HuH-7 (cell line): ENCODE measurements at regions not wholly inside any gene's neighbourhood (a gene's known extent, or its start where the extent isn't known, plus 50 kb on each side); places are given as distances from the start of the nearest gene placed in this dataset.
"Not testable (repeated sequence)": the region's sequence is repeated elsewhere in the genome, so short reads cannot be mapped to it uniquely, and the experiment has no call there.

Experiments
- DNase-seq: peaks from one replicate; pipeline ENCODE4 v3.0.0; 2011; ENCODE audit warnings: low spot score

GRCh38 chr2:186303091-186303490 is 183.0 kb upstream of the ZC3H15 start:
- DNase-seq: no peak

GRCh38 chr2:186304064-186304463 is 182.0 kb upstream of the ZC3H15 start:
- no peak for DNase-seq

GRCh38 chr2:186306754-186307153 is 179.3 kb upstream of the ZC3H15 start:
- no peak for DNase-seq

GRCh38 chr2:186307871-186308270 is 178.2 kb upstream of the ZC3H15 start:
- DNase-seq: no peak

- peak; percentile 0 for DNase-seq
These were observed 177.7 kb upstream of the ZC3H15 start for GRCh38 chr2:186308347-186308746.

- DNase-seq: no peak
These were observed 176.2 kb upstream of the ZC3H15 start for GRCh38 chr2:186309901-186310300.

- DNase-seq: no peak
These were observed 167.0 kb upstream of the ZC3H15 start for GRCh38 chr2:186319105-186319504.

- DNase-seq: no peak
These were observed 160.1 kb upstream of the ZC3H15 start for GRCh38 chr2:186325827-186326535.

- DNase-seq: no peak
These were observed 158.7 kb upstream of the ZC3H15 start for GRCh38 chr2:186327251-186327868.

- no peak for DNase-seq
These were observed 157.2 kb upstream of the ZC3H15 start for GRCh38 chr2:186328838-186329237.

GRCh38 chr2:186330050-186330449 is 156.0 kb upstream of the ZC3H15 start:
- no peak for DNase-seq

- DNase-seq: no peak
These were observed 146.3 kb upstream of the ZC3H15 start for GRCh38 chr2:186339716-186340115.

- DNase-seq: no peak
These were observed 144.0 kb upstream of the ZC3H15 start for GRCh38 chr2:186342029-186342428.

GRCh38 chr2:186345745-186346144 is 140.3 kb upstream of the ZC3H15 start:
- no peak for DNase-seq

- no peak for DNase-seq
These were observed 139.8 kb upstream of the ZC3H15 start for GRCh38 chr2:186346216-186346615.

- DNase-seq: no peak
These were observed 138.6 kb upstream of the ZC3H15 start for GRCh38 chr2:186347472-186347871.

GRCh38 chr2:186348200-186348599 is 137.9 kb upstream of the ZC3H15 start:
- no peak for DNase-seq

GRCh38 chr2:186349508-186349907 is 136.6 kb upstream of the ZC3H15 start:
- DNase-seq: no peak

- not testable (repeated sequence) for DNase-seq
These were observed 131.9 kb upstream of the ZC3H15 start for GRCh38 chr2:186354160-186354559.

GRCh38 chr2:186365406-186365805 is 120.7 kb upstream of the ZC3H15 start:
- no peak for DNase-seq

GRCh38 chr2:186379052-186379451 is 107.0 kb upstream of the ZC3H15 start:
- DNase-seq: no peak

- DNase-seq: no peak
These were observed 105.3 kb upstream of the ZC3H15 start for GRCh38 chr2:186380805-186381204.

GRCh38 chr2:186381573-186381972 is 104.5 kb upstream of the ZC3H15 start:
- DNase-seq: no peak

GRCh38 chr2:186382932-186383331 is 103.1 kb upstream of the ZC3H15 start:
- peak; percentile 1 for DNase-seq
